ENCODE measurements at regions not wholly inside any gene's neighbourhood (a gene's known extent, or its start where the extent isn't known, plus 50 kb on each side); places are given as distances from the start of the nearest gene placed in this dataset.

DNA sequence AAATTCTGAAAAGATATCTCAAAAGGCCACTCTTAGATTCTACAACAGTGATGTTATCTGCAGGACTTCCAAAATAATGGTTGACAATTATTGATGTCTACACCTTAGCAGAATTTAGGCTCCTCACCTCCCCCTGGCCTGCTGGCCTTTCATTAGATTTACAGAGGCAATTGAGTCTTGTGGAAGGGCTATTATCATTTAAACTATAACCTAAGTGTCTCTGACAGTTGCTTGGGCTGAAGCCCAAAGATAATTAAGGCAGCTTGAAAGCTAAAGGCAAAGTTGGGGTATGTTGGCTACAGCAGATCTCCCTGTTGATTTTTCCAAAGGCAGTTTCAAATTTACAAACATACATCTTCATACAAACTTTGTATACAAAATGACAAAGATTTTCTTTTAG lies 912.3 kb downstream of the TAF11L14 start:
- no peak for TF ChIP-seq MAZ (IDR thresholded peaks at IDR 0.05; ENCODE audit: borderline replicate concordance, low read depth, low read length)
- TF ChIP-seq POLR2A (IDR thresholded peaks at IDR 0.05; ENCODE audit: low read depth, low read length) = no peak
- TF ChIP-seq, protein P1, sequence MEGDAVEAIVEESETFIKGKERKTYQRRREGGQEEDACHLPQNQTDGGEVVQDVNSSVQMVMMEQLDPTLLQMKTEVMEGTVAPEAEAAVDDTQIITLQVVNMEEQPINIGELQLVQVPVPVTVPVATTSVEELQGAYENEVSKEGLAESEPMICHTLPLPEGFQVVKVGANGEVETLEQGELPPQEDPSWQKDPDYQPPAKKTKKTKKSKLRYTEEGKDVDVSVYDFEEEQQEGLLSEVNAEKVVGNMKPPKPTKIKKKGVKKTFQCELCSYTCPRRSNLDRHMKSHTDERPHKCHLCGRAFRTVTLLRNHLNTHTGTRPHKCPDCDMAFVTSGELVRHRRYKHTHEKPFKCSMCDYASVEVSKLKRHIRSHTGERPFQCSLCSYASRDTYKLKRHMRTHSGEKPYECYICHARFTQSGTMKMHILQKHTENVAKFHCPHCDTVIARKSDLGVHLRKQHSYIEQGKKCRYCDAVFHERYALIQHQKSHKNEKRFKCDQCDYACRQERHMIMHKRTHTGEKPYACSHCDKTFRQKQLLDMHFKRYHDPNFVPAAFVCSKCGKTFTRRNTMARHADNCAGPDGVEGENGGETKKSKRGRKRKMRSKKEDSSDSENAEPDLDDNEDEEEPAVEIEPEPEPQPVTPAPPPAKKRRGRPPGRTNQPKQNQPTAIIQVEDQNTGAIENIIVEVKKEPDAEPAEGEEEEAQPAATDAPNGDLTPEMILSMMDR (conservative IDR thresholded peaks at IDR 0.05; ENCODE audit: low read depth, low read length) = no peak
- TF ChIP-seq RFX5 (IDR thresholded peaks at IDR 0.05; ENCODE audit: low read depth, low read length) = no peak
- TF ChIP-seq, protein P2, sequence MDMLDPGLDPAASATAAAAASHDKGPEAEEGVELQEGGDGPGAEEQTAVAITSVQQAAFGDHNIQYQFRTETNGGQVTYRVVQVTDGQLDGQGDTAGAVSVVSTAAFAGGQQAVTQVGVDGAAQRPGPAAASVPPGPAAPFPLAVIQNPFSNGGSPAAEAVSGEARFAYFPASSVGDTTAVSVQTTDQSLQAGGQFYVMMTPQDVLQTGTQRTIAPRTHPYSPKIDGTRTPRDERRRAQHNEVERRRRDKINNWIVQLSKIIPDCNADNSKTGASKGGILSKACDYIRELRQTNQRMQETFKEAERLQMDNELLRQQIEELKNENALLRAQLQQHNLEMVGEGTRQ (IDR thresholded peaks at IDR 0.05; ENCODE audit: low read depth, low read length) = no peak
- no peak for TF ChIP-seq RAD21 (IDR thresholded peaks at IDR 0.05; ENCODE audit: low read length)

All from IMR-90 (cell line).